ENCODE measurements at regions not wholly inside any gene's neighbourhood (a gene's known extent, or its start where the extent isn't known, plus 50 kb on each side); places are given as distances from the start of the nearest gene placed in this dataset.

- intact Hi-C loops (cut with micrococcal nuclease), result no loop called here
- Mint-ChIP-seq H3K27ac (no peak overlapping the region), H3K9me3 (no peaks in the 10 kb centered on the region), H3K4me1 (ENCODE audit: low read depth) (no peaks in the 10 kb centered on the region), H3K4me3 (no peak overlapping the region), H3K27me3 (ENCODE audit: insufficient read depth) (peaks cover 33% of the 10 kb centered on the region), H3K36me3 (ENCODE audit: low read depth) (no peaks in the 10 kb centered on the region)
- DNase-seq (ENCODE audit: low spot score), result no peak
Measured at GRCh38 chr5:135279328-135279727, 119.7 kb downstream of the MACROH2A1 start.

GRCh38 chr5:135276151-135276550 lies 122.9 kb downstream of the MACROH2A1 start:
- intact Hi-C loops (cut with micrococcal nuclease), result no loop called here
- Mint-ChIP-seq H3K36me3 (ENCODE audit: low read depth) (no peaks in the 10 kb centered on the region), H3K4me1 (ENCODE audit: low read depth) (no peaks in the 10 kb centered on the region), H3K27ac (no peak overlapping the region), H3K27me3 (ENCODE audit: insufficient read depth) (peaks cover 25% of the 10 kb centered on the region), H3K4me3 (no peak overlapping the region), H3K9me3 (no peaks in the 10 kb centered on the region)
- DNase-seq (ENCODE audit: low spot score), result no peak

DNA sequence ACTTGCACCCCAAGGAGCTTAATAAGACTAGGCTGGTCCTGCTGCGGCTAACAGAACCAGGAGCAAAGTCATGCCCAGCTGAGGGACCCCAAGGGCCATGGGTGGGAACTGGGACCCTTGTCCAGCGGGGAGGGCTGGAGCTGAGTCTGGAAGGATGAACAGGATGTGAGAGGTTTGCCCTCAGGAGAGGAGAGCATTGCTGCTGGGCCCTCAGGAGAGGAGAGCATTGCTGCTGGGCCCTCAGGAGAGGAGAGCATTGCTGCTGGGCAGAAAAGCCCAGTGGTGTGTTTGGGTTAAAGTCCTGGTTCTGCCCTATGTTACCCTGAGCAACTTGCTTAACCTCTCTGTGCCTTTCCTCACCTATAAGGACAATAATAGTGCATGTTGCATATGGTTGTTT lies 125.8 kb downstream of the MACROH2A1 start:
- Mint-ChIP-seq H3K36me3 (ENCODE audit: low read depth) (no peaks in the 10 kb centered on the region), H3K4me1 (ENCODE audit: low read depth) (no peaks in the 10 kb centered on the region), H3K9me3 (no peaks in the 10 kb centered on the region), H3K27me3 (ENCODE audit: insufficient read depth) (peaks cover 12% of the 10 kb centered on the region), H3K4me3 (no peak overlapping the region), H3K27ac (no peak overlapping the region)
- intact Hi-C loops (cut with micrococcal nuclease), result no loop called here
- DNase-seq (ENCODE audit: low spot score), result no peak

GRCh38 chr5:135272311-135272805 lies 126.7 kb downstream of the MACROH2A1 start:
- no peaks in the 10 kb centered on the region for H3K4me1 Mint-ChIP-seq (ENCODE audit: low read depth)
- H3K4me3 Mint-ChIP-seq, result no peak overlapping the region
- no peaks in the 10 kb centered on the region for H3K9me3 Mint-ChIP-seq
- H3K27me3 Mint-ChIP-seq (ENCODE audit: insufficient read depth), result peaks cover 12% of the 10 kb centered on the region
- H3K36me3 Mint-ChIP-seq (ENCODE audit: low read depth), result no peaks in the 10 kb centered on the region
- no peak overlapping the region for H3K27ac Mint-ChIP-seq
- intact Hi-C loops (cut with micrococcal nuclease), result no loop called here
- DNase-seq (ENCODE audit: low spot score), result no peak

DNA sequence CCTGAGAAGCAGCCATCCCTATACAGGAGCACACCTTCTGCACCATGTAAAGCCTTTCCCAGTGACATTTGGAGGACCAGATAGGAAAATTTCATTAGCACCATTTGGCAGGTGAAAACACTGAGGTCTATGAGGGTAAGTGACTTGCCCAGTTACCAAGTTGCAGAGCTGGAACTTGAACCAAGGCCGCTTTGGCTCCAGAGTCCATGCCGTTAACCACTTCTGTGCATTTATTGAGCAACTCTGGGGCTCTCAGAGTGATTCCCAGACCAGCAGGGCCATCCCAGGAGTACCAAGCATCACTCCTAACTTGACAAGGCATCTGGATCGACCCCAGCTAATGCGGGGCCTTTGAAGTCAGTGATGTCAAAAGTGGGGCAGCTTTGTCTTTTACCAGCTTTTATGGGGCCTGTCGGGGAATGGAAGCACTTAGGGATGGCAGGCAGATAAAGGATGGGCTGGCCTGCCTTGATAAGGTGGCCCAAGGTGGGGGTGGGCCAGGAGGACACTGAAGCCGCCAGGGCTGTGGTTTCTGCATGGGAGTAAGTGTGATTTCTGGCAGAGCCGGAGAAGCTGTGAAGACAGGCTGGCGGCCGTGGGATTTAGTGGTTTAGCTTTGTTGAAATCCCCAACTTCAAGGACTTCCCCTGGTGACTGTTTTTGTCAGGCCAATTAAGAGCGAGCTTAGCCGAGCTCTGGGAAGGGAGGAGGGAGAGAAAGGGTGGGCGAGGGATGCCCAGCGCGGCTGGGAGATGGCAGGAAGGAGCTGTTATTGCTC lies 127.3 kb downstream of the MACROH2A1 start:
- Mint-ChIP-seq H3K27me3 (ENCODE audit: insufficient read depth) (peaks cover 7% of the 10 kb centered on the region), H3K4me3 (no peak overlapping the region), H3K36me3 (ENCODE audit: low read depth) (no peaks in the 10 kb centered on the region), H3K27ac (no peak overlapping the region), H3K9me3 (no peaks in the 10 kb centered on the region), H3K4me1 (ENCODE audit: low read depth) (no peaks in the 10 kb centered on the region)
- no peak for DNase-seq (ENCODE audit: low spot score)
- intact Hi-C loops (cut with micrococcal nuclease), result no loop called here

- intact Hi-C loops (cut with micrococcal nuclease), result no loop called here
- H3K4me3 Mint-ChIP-seq, result no peak overlapping the region
- H3K9me3 Mint-ChIP-seq, result no peaks in the 10 kb centered on the region
- H3K27ac Mint-ChIP-seq, result no peak overlapping the region
- no peak for DNase-seq (ENCODE audit: low spot score)
- H3K4me1 Mint-ChIP-seq (ENCODE audit: low read depth), result no peaks in the 10 kb centered on the region
- H3K36me3 Mint-ChIP-seq (ENCODE audit: low read depth), result no peaks in the 10 kb centered on the region
- peaks cover 2% of the 10 kb centered on the region for H3K27me3 Mint-ChIP-seq (ENCODE audit: insufficient read depth)
Measured at GRCh38 chr5:135269931-135270421, 129.1 kb downstream of the MACROH2A1 start.

DNA sequence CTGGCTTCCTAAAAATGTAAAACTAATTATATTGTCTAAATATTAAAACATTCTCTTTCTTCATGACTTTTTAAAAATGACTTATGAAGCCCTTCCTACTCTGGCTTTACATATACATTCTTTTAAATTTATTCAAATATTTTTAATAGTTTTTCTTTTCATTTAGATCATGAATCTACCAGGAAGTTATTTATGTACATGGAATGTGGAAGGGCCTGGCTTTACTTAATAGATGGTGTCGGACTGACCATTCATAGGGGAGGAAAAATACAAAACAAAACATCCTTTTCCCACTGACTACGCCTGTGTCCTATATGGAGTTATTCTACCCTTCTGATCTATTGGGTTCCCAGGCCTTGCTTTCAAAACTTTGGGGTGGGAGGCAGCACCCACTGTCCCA lies 129.8 kb downstream of the MACROH2A1 start:
- no peak for DNase-seq (ENCODE audit: low spot score)
- intact Hi-C loops (cut with micrococcal nuclease), result no loop called here
- Mint-ChIP-seq H3K36me3 (ENCODE audit: low read depth) (no peaks in the 10 kb centered on the region), H3K27me3 (ENCODE audit: insufficient read depth) (peaks cover 2% of the 10 kb centered on the region), H3K4me1 (ENCODE audit: low read depth) (no peaks in the 10 kb centered on the region), H3K27ac (no peak overlapping the region), H3K9me3 (no peaks in the 10 kb centered on the region), H3K4me3 (no peak overlapping the region)

DNA sequence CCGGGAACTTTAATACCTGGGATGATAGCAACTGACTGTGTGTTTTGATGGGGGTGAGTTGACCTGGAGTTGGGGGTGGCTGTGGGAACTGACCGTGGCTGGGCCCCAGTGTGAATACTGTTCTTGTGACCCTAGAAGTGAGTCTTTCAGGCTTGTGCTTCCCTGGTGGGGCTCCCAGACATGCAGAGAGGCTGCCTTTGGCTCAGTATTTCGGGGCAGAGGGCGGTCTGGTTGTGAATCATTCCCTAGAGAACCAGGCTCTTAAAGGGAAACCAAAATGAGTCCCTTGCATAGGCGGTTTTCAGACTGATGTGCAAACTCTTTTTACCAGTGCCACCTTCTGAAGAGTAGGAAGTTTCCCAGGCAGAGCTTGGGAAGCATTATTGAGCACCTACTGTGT lies 132.1 kb downstream of the MACROH2A1 start:
- Mint-ChIP-seq H3K36me3 (ENCODE audit: low read depth) (no peaks in the 10 kb centered on the region), H3K27ac (no peak overlapping the region), H3K4me3 (no peak overlapping the region), H3K4me1 (ENCODE audit: low read depth) (no peaks in the 10 kb centered on the region), H3K27me3 (ENCODE audit: insufficient read depth) (peaks cover 2% of the 10 kb centered on the region), H3K9me3 (no peaks in the 10 kb centered on the region)
- no peak for DNase-seq (ENCODE audit: low spot score)
- intact Hi-C loops (cut with micrococcal nuclease), result no loop called here

- H3K27me3 Mint-ChIP-seq (ENCODE audit: insufficient read depth), result peaks cover 3% of the 10 kb centered on the region
- no peaks in the 10 kb centered on the region for H3K4me1 Mint-ChIP-seq (ENCODE audit: low read depth)
- no peaks in the 10 kb centered on the region for H3K36me3 Mint-ChIP-seq (ENCODE audit: low read depth)
- DNase-seq (ENCODE audit: low spot score), result no peak
- H3K4me3 Mint-ChIP-seq, result no peak overlapping the region
- intact Hi-C loops (cut with micrococcal nuclease), result no loop called here
- H3K9me3 Mint-ChIP-seq, result no peaks in the 10 kb centered on the region
- no peak overlapping the region for H3K27ac Mint-ChIP-seq
Measured at GRCh38 chr5:135266303-135266635, 132.8 kb downstream of the MACROH2A1 start.

DNA sequence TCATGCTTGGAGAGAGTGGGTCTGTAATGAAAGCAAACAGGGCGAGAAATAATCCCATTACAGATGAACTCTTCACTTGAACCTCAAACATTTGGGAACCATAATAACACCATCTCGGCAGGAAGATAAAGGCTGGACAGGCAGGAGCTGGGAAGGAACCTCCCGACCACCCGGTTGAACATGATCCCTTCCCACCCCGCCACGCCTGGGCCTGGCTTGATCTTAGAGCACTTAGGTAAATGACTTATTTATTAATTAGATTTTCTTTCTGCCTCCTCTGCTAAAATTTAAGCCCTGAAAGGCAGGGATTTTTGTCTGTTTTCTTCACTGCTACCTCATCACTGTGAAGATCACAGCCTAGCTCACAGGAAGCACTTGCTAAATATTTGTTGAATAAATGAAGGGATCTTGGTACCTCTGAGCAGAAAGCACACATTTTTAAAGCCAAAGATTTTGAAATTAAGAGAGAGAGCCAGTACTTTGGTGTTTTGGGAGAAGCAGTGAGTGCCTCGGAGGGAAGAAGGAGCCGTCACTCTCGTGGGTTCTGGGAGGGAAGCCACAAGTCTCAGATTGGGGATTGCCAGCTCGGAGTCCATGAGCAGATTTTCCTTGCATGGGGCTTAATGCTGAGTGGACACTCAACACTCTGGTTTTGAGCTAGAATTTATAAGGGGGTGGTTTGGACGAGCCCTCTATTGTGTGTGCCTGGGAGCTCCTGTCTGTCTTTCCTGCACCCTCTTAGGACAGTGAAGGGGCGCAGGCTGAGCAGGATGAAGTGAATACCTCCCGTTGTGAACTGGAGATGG lies 133.3 kb downstream of the MACROH2A1 start:
- intact Hi-C loops (cut with micrococcal nuclease), result no loop called here
- H3K4me3 Mint-ChIP-seq, result no peak overlapping the region
- H3K4me1 Mint-ChIP-seq (ENCODE audit: low read depth), result no peaks in the 10 kb centered on the region
- DNase-seq (ENCODE audit: low spot score), result no peak
- no peaks in the 10 kb centered on the region for H3K9me3 Mint-ChIP-seq
- no peaks in the 10 kb centered on the region for H3K36me3 Mint-ChIP-seq (ENCODE audit: low read depth)
- peaks cover 4% of the 10 kb centered on the region for H3K27me3 Mint-ChIP-seq (ENCODE audit: insufficient read depth)
- H3K27ac Mint-ChIP-seq, result no peak overlapping the region

DNA sequence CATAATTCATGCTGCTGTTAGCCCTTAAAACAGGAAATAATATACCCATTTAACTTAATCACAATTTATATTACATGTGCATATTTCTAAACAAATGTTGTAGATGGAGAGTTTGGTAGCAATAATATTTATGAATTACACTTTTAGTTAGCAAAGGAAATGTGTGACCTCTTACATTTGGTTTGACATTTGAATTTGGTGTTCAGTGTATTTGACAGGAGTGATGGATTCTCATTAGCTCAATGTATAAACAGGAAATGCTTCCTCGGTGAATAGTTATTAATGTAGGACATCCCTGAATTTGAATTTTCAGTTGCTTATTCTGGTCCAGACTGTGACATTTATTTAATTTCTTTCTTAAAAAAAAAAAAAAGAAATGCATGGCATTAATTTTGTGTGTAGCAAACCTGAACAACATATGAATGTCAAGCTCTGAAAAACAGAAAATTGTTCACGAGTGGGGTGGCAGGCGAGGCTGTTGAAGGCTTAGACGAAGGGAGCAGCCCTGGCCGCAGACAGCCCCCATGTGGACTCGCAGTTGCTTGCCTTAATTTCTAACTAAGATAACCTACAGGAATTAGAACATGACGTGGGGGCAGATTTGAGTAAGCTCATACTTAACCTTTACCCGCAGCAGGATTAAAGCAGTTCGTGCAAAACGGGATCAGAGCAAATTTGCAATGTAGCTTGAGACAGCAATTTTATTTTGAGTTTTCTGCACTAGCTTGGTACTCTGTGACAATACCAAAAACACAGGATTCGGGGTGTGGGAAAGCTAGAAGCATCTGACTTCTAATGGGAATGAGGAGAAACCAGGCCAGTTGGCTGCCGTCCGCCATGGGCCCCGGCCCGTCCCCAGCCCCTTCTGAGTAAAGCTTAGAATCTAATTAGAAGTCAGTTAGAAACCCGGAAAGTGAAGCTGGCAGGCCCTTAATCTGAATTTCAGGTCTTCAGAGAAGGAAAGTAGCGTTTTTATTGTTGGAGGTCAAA lies 134.3 kb downstream of the MACROH2A1 start:
- Mint-ChIP-seq H3K4me3 (no peak overlapping the region), H3K27ac (no peak overlapping the region), H3K36me3 (ENCODE audit: low read depth) (no peaks in the 10 kb centered on the region), H3K27me3 (ENCODE audit: insufficient read depth) (peaks cover 9% of the 10 kb centered on the region), H3K9me3 (peaks cover under 1% of the 10 kb centered on the region), H3K4me1 (ENCODE audit: low read depth) (no peaks in the 10 kb centered on the region)
- intact Hi-C loops (cut with micrococcal nuclease), result no loop called here
- DNase-seq (ENCODE audit: low spot score), result no peak

DNA sequence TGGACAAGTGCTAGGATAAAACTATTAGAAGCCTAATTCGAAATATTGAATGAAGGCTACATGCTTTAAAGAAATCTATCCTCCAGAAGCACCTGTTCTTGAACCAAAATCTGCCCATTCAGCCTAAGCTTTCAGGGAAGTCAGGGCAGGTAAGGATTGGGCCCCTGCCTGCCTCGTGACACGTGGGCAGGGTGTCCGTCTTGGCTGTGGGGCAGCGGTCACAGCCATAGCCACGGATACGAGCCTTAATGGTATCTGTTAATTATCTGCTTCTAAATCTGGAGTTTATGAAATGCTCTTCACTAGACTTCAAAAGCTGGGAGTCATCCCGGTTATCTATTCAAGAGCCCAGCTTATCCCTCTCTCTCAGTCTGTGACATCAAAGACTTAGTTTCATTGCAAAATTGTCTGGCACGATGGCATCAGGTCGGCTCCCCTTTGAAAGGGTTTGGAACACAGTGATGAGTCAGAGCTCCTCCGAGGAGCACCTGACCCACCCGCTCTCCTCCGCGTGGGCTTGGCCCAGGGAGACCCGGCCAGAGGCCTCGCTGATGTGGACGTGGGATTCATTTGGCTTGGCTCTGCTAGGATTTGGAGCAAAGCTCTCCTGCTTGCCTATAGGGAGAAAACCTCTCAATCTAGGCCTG lies 135.9 kb downstream of the MACROH2A1 start:
- no peaks in the 10 kb centered on the region for H3K36me3 Mint-ChIP-seq (ENCODE audit: low read depth)
- DNase-seq (ENCODE audit: low spot score), result no peak
- H3K9me3 Mint-ChIP-seq, result peaks cover 3% of the 10 kb centered on the region
- H3K4me3 Mint-ChIP-seq, result no peak overlapping the region
- H3K27ac Mint-ChIP-seq, result no peak overlapping the region
- H3K27me3 Mint-ChIP-seq (ENCODE audit: insufficient read depth), result peaks cover 18% of the 10 kb centered on the region
- no peaks in the 10 kb centered on the region for H3K4me1 Mint-ChIP-seq (ENCODE audit: low read depth)
- intact Hi-C loops (cut with micrococcal nuclease), result no loop called here
